Neural progenitor cell (in vitro differentiated cells): ENCODE measurements at regions not wholly inside any gene's neighbourhood (a gene's known extent, or its start where the extent isn't known, plus 50 kb on each side); places are given as distances from the start of the nearest gene placed in this dataset.

Experiments used
- DNase-seq: peaks from one replicate; pipeline ENCODE4 v3.0.0-alpha.2; 2016; ENCODE audit warnings: low spot score
- H2AFZ ChIP-seq: fragments of 200-600 bp; sonication (generic); replicated peaks from 2 replicates; pipeline ENCODE4 v1.6.1; 2016; ENCODE audit warnings: antibody characterized with exemption
- H3F3A ChIP-seq: fragments of 200-600 bp; sonication (generic); 2 replicates; pipeline ENCODE4 v1.6.1; 2016; ENCODE audit warnings: antibody characterized with exemption, low read depth
- H3K27ac ChIP-seq: fragments of 200-600 bp; sonication (generic); 2 replicates; pipeline ENCODE4 v1.5.1; 2016; ENCODE audit warnings: mild to moderate bottlenecking
- H3K27me3 ChIP-seq: fragments of 200-600 bp; sonication (generic); 2 replicates; pipeline ENCODE4 v1.6.1; 2016; ENCODE audit warnings: mild to moderate bottlenecking, moderate library complexity
- H3K36me3 ChIP-seq: fragments of 200-600 bp; sonication (generic); 2 replicates; pipeline ENCODE4 v1.5.1; 2016
- H3K4me1 ChIP-seq: fragments of 200-600 bp; sonication (generic); 2 replicates; pipeline ENCODE4 v1.6.1; 2016; ENCODE audit warnings: mixed run types
- H3K4me2 ChIP-seq: fragments of 200-600 bp; sonication (generic); 2 replicates; pipeline ENCODE4 v1.6.1; 2016
- H3K4me3 ChIP-seq: fragments of 200-600 bp; sonication (generic); 2 replicates; pipeline ENCODE4 v1.5.1; 2016
- H3K79me2 ChIP-seq: fragments of 200-600 bp; sonication (generic); 2 replicates; pipeline ENCODE4 v1.6.1; 2016; ENCODE audit warnings: low read depth
- H3K9ac ChIP-seq: fragments of 200-600 bp; sonication (generic); 2 replicates; pipeline ENCODE4 v1.6.1; 2016
- H3K9me3 ChIP-seq: fragments of 200-600 bp; sonication (generic); 2 replicates; pipeline ENCODE4 v1.5.1; 2016; ENCODE audit warnings: low read depth
- H4K20me1 ChIP-seq: fragments of 200-600 bp; sonication (generic); 2 replicates; pipeline ENCODE4 v1.6.1; 2016; ENCODE audit warnings: low read depth
- H3K27ac Mint-ChIP-seq: 3 replicates; pipeline ENCODE4 v1.8.0; 2021; ENCODE audit warnings: mixed read lengths
- H3K27me3 Mint-ChIP-seq: 2 replicates; pipeline ENCODE4 v1.8.0; 2022; ENCODE audit warnings: low read depth, mild to moderate bottlenecking, inconsistent platforms, moderate library complexity, mixed read lengths; ENCODE audit not compliant: insufficient read depth
- H3K36me3 Mint-ChIP-seq: 3 replicates; pipeline ENCODE4 v1.8.0; 2021; ENCODE audit warnings: mixed read lengths
- H3K4me1 Mint-ChIP-seq: 3 replicates; pipeline ENCODE4 v1.8.0; 2021; ENCODE audit warnings: mixed read lengths
- H3K4me3 Mint-ChIP-seq: 3 replicates; pipeline ENCODE4 v1.8.0; 2021; ENCODE audit warnings: mild to moderate bottlenecking, moderate library complexity, mixed read lengths
- H3K9me3 Mint-ChIP-seq: 3 replicates; pipeline ENCODE4 v1.8.0; 2020; ENCODE audit warnings: mixed read lengths
- CTCF ChIP-seq: fragments of 200-600 bp; sonication (generic); IDR thresholded peaks from 2 replicates; pipeline ENCODE4 v1.5.1; 2017; ENCODE audit warnings: antibody characterized with exemption, mild to moderate bottlenecking
- EZH2 ChIP-seq: fragments of 200-600 bp; sonication (generic); IDR thresholded peaks from 2 replicates; pipeline ENCODE4 v1.6.1; 2017; ENCODE audit warnings: antibody characterized with exemption, mild to moderate bottlenecking, moderate library complexity
- EZH2phosphoT487 ChIP-seq: fragments of 200-600 bp; sonication (generic); IDR thresholded peaks from 2 replicates; pipeline ENCODE4 v1.6.1; 2017; ENCODE audit warnings: antibody characterized with exemption

- no peaks in the 10 kb centered on the region for H3K36me3 Mint-ChIP-seq
- H3K9me3 ChIP-seq, result no peaks in the 10 kb centered on the region
- no peaks in the 10 kb centered on the region for H4K20me1 ChIP-seq
- H3F3A ChIP-seq, result no peaks in the 10 kb centered on the region
- H3K9me3 Mint-ChIP-seq, result no peaks in the 10 kb centered on the region
- no peak for TF ChIP-seq CTCF
- no peak for TF ChIP-seq EZH2phosphoT487
- no peak for TF ChIP-seq EZH2
- DNase-seq, result no peak
- H3K27me3 Mint-ChIP-seq, result no peaks in the 10 kb centered on the region
- H3K27ac Mint-ChIP-seq, result no peak overlapping the region
- H3K4me1 Mint-ChIP-seq, result no peaks in the 10 kb centered on the region
- no peak overlapping the region for H3K9ac ChIP-seq
- no peaks in the 10 kb centered on the region for H3K27me3 ChIP-seq
- no peak overlapping the region for H2AFZ ChIP-seq
- no peak overlapping the region for H3K4me2 ChIP-seq
- no peaks in the 10 kb centered on the region for H3K36me3 ChIP-seq
- H3K4me3 Mint-ChIP-seq, result no peak overlapping the region
- H3K4me3 ChIP-seq, result no peak overlapping the region
- H3K4me1 ChIP-seq, result no peaks in the 10 kb centered on the region
- H3K79me2 ChIP-seq, result no peaks in the 10 kb centered on the region
- H3K27ac ChIP-seq, result no peak overlapping the region
These were observed 471.5 kb upstream of the NRG3 start for GRCh38 chr10:81403451-81403850.

DNA sequence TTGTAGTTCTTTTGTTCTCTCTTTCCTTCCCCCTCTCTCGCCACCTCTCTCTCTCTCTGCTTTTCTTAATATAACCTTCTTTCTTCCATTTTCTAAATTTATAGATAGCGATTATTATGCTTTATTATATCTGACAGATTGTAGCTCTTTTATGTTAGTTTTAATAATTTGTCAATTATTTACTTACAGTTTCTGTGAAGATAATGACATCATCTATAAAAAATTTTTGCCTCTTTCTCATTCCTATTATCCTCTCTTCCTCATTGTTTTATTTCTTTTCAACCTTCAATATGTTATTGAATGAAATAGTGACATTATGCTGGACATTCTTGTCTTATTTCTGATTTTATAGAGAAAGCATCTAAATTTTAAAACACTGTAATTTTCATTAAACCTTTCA lies 469.6 kb upstream of the NRG3 start:
- H3K4me1 Mint-ChIP-seq, result no peaks in the 10 kb centered on the region

DNA sequence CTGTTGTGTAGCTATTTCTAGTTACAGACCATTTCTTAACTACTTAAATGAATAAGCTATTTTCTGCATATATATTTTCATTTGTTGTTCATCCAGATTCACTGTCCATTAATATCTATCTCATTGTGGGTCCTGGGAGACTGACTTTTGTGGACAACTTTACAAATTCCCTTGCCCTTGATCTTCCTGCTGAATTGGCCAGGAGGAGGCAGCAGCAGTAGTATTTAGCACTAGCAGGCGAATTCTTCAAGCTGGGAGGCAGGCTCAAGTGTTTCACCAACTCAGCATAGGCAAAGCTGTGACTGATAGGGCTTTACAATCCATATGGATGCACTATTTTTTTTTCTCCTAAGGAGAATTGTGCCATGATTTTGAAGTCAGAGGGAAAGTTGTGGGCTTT lies 461.0 kb upstream of the NRG3 start:
- TF ChIP-seq CTCF, result peak; percentile 52
- no peak for TF ChIP-seq EZH2phosphoT487
- peak; percentile 48 for DNase-seq
- no peaks in the 10 kb centered on the region for H3K27me3 ChIP-seq
- H3K36me3 ChIP-seq, result no peaks in the 10 kb centered on the region
- no peaks in the 10 kb centered on the region for H3K36me3 Mint-ChIP-seq
- H3K4me1 Mint-ChIP-seq, result no peaks in the 10 kb centered on the region
- no peaks in the 10 kb centered on the region for H4K20me1 ChIP-seq
- no peak overlapping the region for H2AFZ ChIP-seq
- H3K4me2 ChIP-seq, result no peak overlapping the region
- no peak overlapping the region for H3K4me3 ChIP-seq
- H3K9me3 Mint-ChIP-seq, result no peaks in the 10 kb centered on the region
- no peak overlapping the region for H3K27ac ChIP-seq
- H3K27ac Mint-ChIP-seq, result no peak overlapping the region
- no peaks in the 10 kb centered on the region for H3K27me3 Mint-ChIP-seq
- no peaks in the 10 kb centered on the region for H3F3A ChIP-seq
- no peaks in the 10 kb centered on the region for H3K9me3 ChIP-seq
- no peaks in the 10 kb centered on the region for H3K4me1 ChIP-seq
- no peaks in the 10 kb centered on the region for H3K79me2 ChIP-seq
- H3K9ac ChIP-seq, result no peak overlapping the region
- H3K4me3 Mint-ChIP-seq, result no peak overlapping the region

More for the DNA sequence above, 469.6 kb upstream of the NRG3 start:
- Mint-ChIP-seq H3K4me3 (no peak overlapping the region), H3K27ac (no peak overlapping the region), H3K27me3 (no peaks in the 10 kb centered on the region), H3K36me3 (no peaks in the 10 kb centered on the region), H3K9me3 (no peaks in the 10 kb centered on the region)
- H3K9ac ChIP-seq, result no peak overlapping the region
- no peak overlapping the region for H3K27ac ChIP-seq
- H3K36me3 ChIP-seq, result no peaks in the 10 kb centered on the region
- TF ChIP-seq EZH2phosphoT487, result no peak
- TF ChIP-seq EZH2, result no peak
- no peak for TF ChIP-seq CTCF
- no peaks in the 10 kb centered on the region for H3K27me3 ChIP-seq
- no peak overlapping the region for H3K4me2 ChIP-seq
- no peak overlapping the region for H2AFZ ChIP-seq
- no peaks in the 10 kb centered on the region for H3F3A ChIP-seq
- H4K20me1 ChIP-seq, result no peaks in the 10 kb centered on the region
- DNase-seq, result no peak
- no peak overlapping the region for H3K4me3 ChIP-seq
- H3K4me1 ChIP-seq, result no peaks in the 10 kb centered on the region
- no peaks in the 10 kb centered on the region for H3K79me2 ChIP-seq
- H3K9me3 ChIP-seq, result no peaks in the 10 kb centered on the region

- no peak overlapping the region for H3K9ac ChIP-seq
- no peak overlapping the region for H3K27ac Mint-ChIP-seq
These were observed 448.3 kb upstream of the NRG3 start for GRCh38 chr10:81426722-81427121.

More at GRCh38 chr10:81426722-81427121, 448.3 kb upstream of the NRG3 start:
- H3K9me3 Mint-ChIP-seq, result peaks cover 3% of the 10 kb centered on the region
- Histone ChIP-seq H3K4me1 (no peaks in the 10 kb centered on the region), H3K79me2 (no peaks in the 10 kb centered on the region), H3K4me3 (no peak overlapping the region), H2AFZ (no peak overlapping the region), H3K4me2 (no peak overlapping the region), H3K27ac (no peak overlapping the region), H3K36me3 (no peaks in the 10 kb centered on the region), H3K9me3 (no peaks in the 10 kb centered on the region), H3F3A (no peaks in the 10 kb centered on the region), H3K27me3 (no peaks in the 10 kb centered on the region), H4K20me1 (no peaks in the 10 kb centered on the region)
- no peak for DNase-seq
- no peak overlapping the region for H3K4me3 Mint-ChIP-seq
- H3K4me1 Mint-ChIP-seq, result no peaks in the 10 kb centered on the region
- no peak for TF ChIP-seq EZH2phosphoT487
- TF ChIP-seq CTCF, result no peak
- no peak for TF ChIP-seq EZH2
- H3K36me3 Mint-ChIP-seq, result no peaks in the 10 kb centered on the region
- no peaks in the 10 kb centered on the region for H3K27me3 Mint-ChIP-seq
